GM12878 (cell line): ENCODE measurements at regions not wholly inside any gene's neighbourhood (a gene's known extent, or its start where the extent isn't known, plus 50 kb on each side); places are given as distances from the start of the nearest gene placed in this dataset.

Source experiments
- ATAC-seq: fragments of 200-7000 bp; cut with Tn5 transposase; 3 replicates; pipeline ENCODE4 v1.9.1; 2020; ENCODE audit warnings: mild to moderate bottlenecking, moderate library complexity
- BruUV-seq: library from RNA; stranded (reverse); fragments of 400-500 nt; replicated peaks from 2 replicates; lab custom pipeline; 2021; lab: Mats Ljungman, UMichigan
- CTCF ChIA-PET: fragments of 300-600 bp; sonication (Branson Sonifier 250); formaldehyde crosslinking; extraction: SDS; loops from one replicate; lab custom pipeline; 2021; ENCODE audit warnings: inconsistent platforms; lab: Yijun Ruan, JAX
- POLR2A ChIA-PET: fragments of 350-600 bp; formaldehyde crosslinking; extraction: SDS; loops from one replicate; lab custom pipeline; 2021; ENCODE audit warnings: inconsistent platforms; lab: Charles Lee
- RAD21 ChIA-PET: fragments of 300-600 bp; sonication (Branson Sonifier 250); formaldehyde crosslinking; loops from one replicate; lab custom pipeline; 2023; ENCODE audit warnings: antibody characterized with exemption; ENCODE audit not compliant: unreplicated experiment; lab: Charles Lee
- SMC1A ChIA-PET: fragments of 300-600 bp; sonication (Branson Sonifier 250); formaldehyde crosslinking; loops from one replicate; lab custom pipeline; 2023; ENCODE audit not compliant: unreplicated experiment, uncharacterized antibody; lab: Charles Lee
- DNase-seq: peaks from one replicate; pipeline ENCODE4 v3.0.0-alpha.2; 2011; ENCODE audit warnings: low read depth, low spot score
- FAIRE-seq: peaks from 3 replicates; lab custom pipeline; 2011; peaks lifted over from hg19 to GRCh38; lab: Jason Lieb, UNC
- H2AFZ ChIP-seq: 2 replicates; pipeline ENCODE4 v1.6.0; 2011; ENCODE audit warnings: low read depth, low read length, control low read depth; ENCODE audit not compliant: control insufficient read depth
- H3K27ac ChIP-seq: 2 replicates; pipeline ENCODE4 v1.5.1; 2011; ENCODE audit warnings: control low read depth; ENCODE audit not compliant: control insufficient read depth, insufficient read depth
- H3K27me3 ChIP-seq, 2 experiments: replicated peaks in 1 of 2; 2 replicates each; pipeline versions ENCODE4 v1.6.0 to v1.6.1; 2011; ENCODE audit warnings: low read length in 1 of 2; ENCODE audit not compliant: control insufficient read depth in 2 of 2, insufficient read depth in 2 of 2
- H3K36me3 ChIP-seq, 2 experiments: 2 replicates each; pipeline ENCODE4 v1.5.1; 2011; ENCODE audit warnings: low read length in 1 of 2; ENCODE audit not compliant: control insufficient read depth in 2 of 2, insufficient read depth in 2 of 2
- H3K4me1 ChIP-seq: 2 replicates; pipeline ENCODE4 v1.6.1; 2011; ENCODE audit warnings: mild to moderate bottlenecking, low read length, moderate library complexity, mixed read lengths; ENCODE audit not compliant: control insufficient read depth, insufficient read depth
- H3K4me2 ChIP-seq: 2 replicates; pipeline ENCODE4 v1.6.0; 2011; ENCODE audit warnings: control low read depth; ENCODE audit not compliant: control insufficient read depth, insufficient read depth
- H3K4me3 ChIP-seq: fragments of 200-600 bp; sonication (generic); 2 replicates; pipeline ENCODE4 v1.5.1; 2016
- H3K79me2 ChIP-seq: 2 replicates; pipeline ENCODE4 v1.6.0; 2011; ENCODE audit warnings: low read length; ENCODE audit not compliant: control insufficient read depth, insufficient read depth
- H3K9ac ChIP-seq: 2 replicates; pipeline ENCODE4 v1.8.0; 2011; ENCODE audit warnings: low read length, control low read depth, mixed read lengths; ENCODE audit not compliant: control insufficient read depth, insufficient read depth
- H3K9me3 ChIP-seq: replicated peaks from 3 replicates; pipeline ENCODE4 v1.5.1; 2011; ENCODE audit warnings: mild to moderate bottlenecking, low read length; ENCODE audit not compliant: control insufficient read depth, insufficient read depth
- H4K20me1 ChIP-seq: 2 replicates; pipeline ENCODE4 v1.6.0; 2011; ENCODE audit not compliant: control insufficient read depth, insufficient read depth
- LARP7 ChIP-seq: fragments of 450-650 bp; IDR thresholded peaks from 2 replicates; pipeline ENCODE4 v1.6.1; 2017; ENCODE audit warnings: mild to moderate bottlenecking
- MTA2 ChIP-seq: fragments of 450-650 bp; IDR thresholded peaks from 2 replicates; pipeline ENCODE4 v1.6.1; 2016; ENCODE audit warnings: low read depth, mild to moderate bottlenecking, moderate library complexity
- MXI1 ChIP-seq: fragments of 150-350 bp; IDR thresholded peaks from 2 replicates; pipeline ENCODE4 v1.6.1; 2011; ENCODE audit warnings: low read depth, mild to moderate bottlenecking, inconsistent platforms, low read length, improper control_type of control experiment
- NR2C2 ChIP-seq: IDR thresholded peaks from 2 replicates; pipeline ENCODE4 v1.6.1; 2011; ENCODE audit warnings: borderline replicate concordance, low read depth; ENCODE audit not compliant: control insufficient read depth, insufficient read length
- SP1 ChIP-seq: IDR thresholded peaks from one replicate; pipeline ENCODE4 v1.6.1; 2011; ENCODE audit warnings: low read depth, low read length
- TARDBP ChIP-seq: IDR thresholded peaks from 2 replicates; pipeline ENCODE4 v1.6.1; 2016; ENCODE audit warnings: borderline replicate concordance
- ZNF207 ChIP-seq: fragments of 450-650 bp; IDR thresholded peaks from 2 replicates; pipeline ENCODE4 v1.6.1; 2014; ENCODE audit warnings: antibody characterized with exemption, mild to moderate bottlenecking, borderline replicate concordance
- WGBS: methylation state at CpG from one replicate; pipeline ENCODE4 v1.1.6; 2016; ENCODE audit warnings: low lambda C conversion rate; ENCODE audit not compliant: insufficient replicate concordance, insufficient coverage; ENCODE audit errors: missing lambda C conversion rate; 5-methylcytosine and 5-hydroxymethylcytosine counted together
- in situ Hi-C: fragments of 300-500 bp; cut with MboI; formaldehyde crosslinking; loops from 9 replicates; pipeline ENCODE4 v1.14.3; 2018; ENCODE audit warnings: mixed read lengths
- intact Hi-C: fragments of 100-400 bp; cut with micrococcal nuclease; formaldehyde crosslinking; loops from one replicate; pipeline ENCODE4 v1.14.2; 2022; ENCODE audit not compliant: unreplicated experiment
- TF ChIP-seq, protein P1 (sequence below): IDR thresholded peaks from 2 replicates; pipeline ENCODE4 v1.6.1; 2012; ENCODE audit warnings: mild to moderate bottlenecking, low read depth, low read length
- TF ChIP-seq, protein P2 (sequence below): IDR thresholded peaks from 2 replicates; pipeline ENCODE4 v1.6.1; 2011; ENCODE audit warnings: low read depth, mild to moderate bottlenecking, low read length, moderate library complexity, borderline replicate concordance; ENCODE audit errors: extremely low read depth

DNA sequence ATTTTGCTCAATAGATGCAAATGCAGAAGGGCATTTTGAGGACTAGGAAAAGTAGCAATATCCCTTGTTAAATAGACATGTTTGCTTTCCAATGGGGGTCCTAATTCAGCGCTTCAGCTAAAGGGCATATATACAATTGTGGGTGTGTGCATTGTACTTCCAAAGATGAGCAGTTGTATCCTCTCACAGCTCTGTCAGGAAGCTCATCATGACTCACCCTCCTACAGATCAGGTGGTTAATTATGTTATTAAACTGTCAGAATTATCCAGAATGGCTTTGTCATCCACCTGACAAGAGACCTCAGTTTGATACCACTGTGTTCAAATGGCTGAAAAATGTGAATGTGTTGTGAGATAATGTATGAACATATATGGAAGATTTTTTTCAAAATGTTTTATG lies 252.2 kb upstream of the MTNR1B start:
- Histone ChIP-seq H3K4me2 (no peak overlapping the region), H3K27ac (no peak overlapping the region), H3K79me2 (no peaks in the 10 kb centered on the region), H3K4me1 (no peaks in the 10 kb centered on the region), H4K20me1 (no peaks in the 10 kb centered on the region), H2AFZ (no peak overlapping the region), H3K27me3 (no peaks in the 10 kb centered on the region), H3K4me3 (no peak overlapping the region), H3K9me3 (no peaks in the 10 kb centered on the region), H3K9ac (no peak overlapping the region), H3K36me3 (no peaks in the 10 kb centered on the region)
- ChIA-PET RAD21 (no interaction called here), SMC1A (interaction anchor here (1.4 kb wide), 1 partner anchor 8 kb away, joined by 3 read pairs; no protein-coding TSS in a partner anchor), POLR2A (no interaction called here), CTCF (no interaction called here)
- no peak for ATAC-seq
- no peak for TF ChIP-seq SP1
- no peak for TF ChIP-seq LARP7
- WGBS: 79% methylated on average over 1 of the region's 1 CpG
- no TSS peak for BruUV-seq
- intact Hi-C loops (no loop called here), in situ Hi-C loops (no loop called here)
- no peak for DNase-seq
- FAIRE-seq: no peak

DNA sequence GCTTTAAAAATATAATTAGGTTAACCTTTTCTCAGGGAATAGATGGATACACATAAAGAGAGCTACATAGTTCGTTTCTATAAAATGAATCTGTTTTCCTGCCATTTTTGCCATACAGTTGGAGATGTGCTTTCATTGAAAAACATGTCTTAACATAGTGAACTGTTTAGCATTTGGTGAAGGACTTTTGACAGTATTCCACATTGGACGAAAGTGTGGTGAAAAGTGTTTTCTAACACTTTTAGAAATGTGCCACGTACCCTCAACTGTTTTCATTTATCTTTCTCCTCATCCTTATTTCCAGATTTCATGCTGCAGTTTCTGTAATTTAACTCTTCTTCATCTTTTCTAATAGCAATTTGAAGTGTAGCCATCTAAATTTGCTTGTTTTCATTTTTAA lies 249.1 kb upstream of the MTNR1B start:
- ATAC-seq: no peak
- CTCF ChIA-PET: no interaction called here

More for the DNA sequence above, 249.1 kb upstream of the MTNR1B start:
- in situ Hi-C loops (no loop called here), intact Hi-C loops (no loop called here)
- Histone ChIP-seq H3K4me3 (no peak overlapping the region), H4K20me1 (no peaks in the 10 kb centered on the region), H3K27me3 (no peaks in the 10 kb centered on the region), H3K9ac (no peak overlapping the region), H3K27ac (no peak overlapping the region)
- no TSS peak for BruUV-seq
- SMC1A ChIA-PET: no interaction called here
- POLR2A ChIA-PET: no interaction called here
- 0% methylated on average over 3 of the region's 3 CpGs for WGBS
- RAD21 ChIA-PET: no interaction called here
- TF ChIP-seq, protein P1, sequence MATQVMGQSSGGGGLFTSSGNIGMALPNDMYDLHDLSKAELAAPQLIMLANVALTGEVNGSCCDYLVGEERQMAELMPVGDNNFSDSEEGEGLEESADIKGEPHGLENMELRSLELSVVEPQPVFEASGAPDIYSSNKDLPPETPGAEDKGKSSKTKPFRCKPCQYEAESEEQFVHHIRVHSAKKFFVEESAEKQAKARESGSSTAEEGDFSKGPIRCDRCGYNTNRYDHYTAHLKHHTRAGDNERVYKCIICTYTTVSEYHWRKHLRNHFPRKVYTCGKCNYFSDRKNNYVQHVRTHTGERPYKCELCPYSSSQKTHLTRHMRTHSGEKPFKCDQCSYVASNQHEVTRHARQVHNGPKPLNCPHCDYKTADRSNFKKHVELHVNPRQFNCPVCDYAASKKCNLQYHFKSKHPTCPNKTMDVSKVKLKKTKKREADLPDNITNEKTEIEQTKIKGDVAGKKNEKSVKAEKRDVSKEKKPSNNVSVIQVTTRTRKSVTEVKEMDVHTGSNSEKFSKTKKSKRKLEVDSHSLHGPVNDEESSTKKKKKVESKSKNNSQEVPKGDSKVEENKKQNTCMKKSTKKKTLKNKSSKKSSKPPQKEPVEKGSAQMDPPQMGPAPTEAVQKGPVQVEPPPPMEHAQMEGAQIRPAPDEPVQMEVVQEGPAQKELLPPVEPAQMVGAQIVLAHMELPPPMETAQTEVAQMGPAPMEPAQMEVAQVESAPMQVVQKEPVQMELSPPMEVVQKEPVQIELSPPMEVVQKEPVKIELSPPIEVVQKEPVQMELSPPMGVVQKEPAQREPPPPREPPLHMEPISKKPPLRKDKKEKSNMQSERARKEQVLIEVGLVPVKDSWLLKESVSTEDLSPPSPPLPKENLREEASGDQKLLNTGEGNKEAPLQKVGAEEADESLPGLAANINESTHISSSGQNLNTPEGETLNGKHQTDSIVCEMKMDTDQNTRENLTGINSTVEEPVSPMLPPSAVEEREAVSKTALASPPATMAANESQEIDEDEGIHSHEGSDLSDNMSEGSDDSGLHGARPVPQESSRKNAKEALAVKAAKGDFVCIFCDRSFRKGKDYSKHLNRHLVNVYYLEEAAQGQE: no peak
- TF ChIP-seq TARDBP (no peak), ZNF207 (no peak), MTA2 (no peak), MXI1 (no peak), NR2C2 (no peak)
- TF ChIP-seq, protein P2, sequence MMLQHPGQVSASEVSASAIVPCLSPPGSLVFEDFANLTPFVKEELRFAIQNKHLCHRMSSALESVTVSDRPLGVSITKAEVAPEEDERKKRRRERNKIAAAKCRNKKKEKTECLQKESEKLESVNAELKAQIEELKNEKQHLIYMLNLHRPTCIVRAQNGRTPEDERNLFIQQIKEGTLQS: no peak
- TF ChIP-seq, all 136 proteins: peak for 0
- H3K79me2 ChIP-seq: no peaks in the 10 kb centered on the region
- no peaks in the 10 kb centered on the region for H3K9me3 ChIP-seq
- DNase-seq (no peak), FAIRE-seq (no peak)
- no peaks in the 10 kb centered on the region for H3K4me1 ChIP-seq
- no peak overlapping the region for H2AFZ ChIP-seq
- no peak overlapping the region for H3K4me2 ChIP-seq
- H3K36me3 ChIP-seq: no peaks in the 10 kb centered on the region
